Fibroblast of skin of back (primary cell): ENCODE measurements at regions not wholly inside any gene's neighbourhood (a gene's known extent, or its start where the extent isn't known, plus 50 kb on each side); places are given as distances from the start of the nearest gene placed in this dataset.
"Not testable (repeated sequence)": the region's sequence is repeated elsewhere in the genome, so short reads cannot be mapped to it uniquely, and the experiment has no call there.

ENCODE experiments used
- DNase-seq: peaks from one replicate; pipeline ENCODE4 v3.0.0-alpha.2; 2013

GRCh38 chr14:46432516-46432915 is 219.1 kb downstream of the RPL10L start:
- DNase-seq = no peak

DNA sequence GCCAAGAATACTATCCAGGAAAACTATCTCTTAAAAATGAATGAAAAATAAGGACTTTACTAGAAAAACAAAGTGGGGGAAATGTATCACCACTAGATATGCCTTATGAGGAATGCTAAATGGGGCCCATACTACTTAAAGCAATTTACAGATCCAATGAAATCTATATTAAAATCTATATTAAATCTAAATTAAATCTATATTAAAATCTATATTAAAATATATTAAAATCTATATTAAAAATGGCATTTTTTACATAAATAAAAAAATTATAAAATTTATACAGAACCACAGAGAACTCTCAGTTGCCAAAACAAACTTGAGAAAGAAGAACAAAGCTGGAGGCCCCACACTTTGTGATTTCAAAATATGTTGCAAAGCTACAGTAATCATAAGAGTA is 234.5 kb downstream of the RPL10L start:
- no peak for DNase-seq

GRCh38 chr14:46404865-46405811 is 246.4 kb downstream of the RPL10L start:
- no peak for DNase-seq

DNA sequence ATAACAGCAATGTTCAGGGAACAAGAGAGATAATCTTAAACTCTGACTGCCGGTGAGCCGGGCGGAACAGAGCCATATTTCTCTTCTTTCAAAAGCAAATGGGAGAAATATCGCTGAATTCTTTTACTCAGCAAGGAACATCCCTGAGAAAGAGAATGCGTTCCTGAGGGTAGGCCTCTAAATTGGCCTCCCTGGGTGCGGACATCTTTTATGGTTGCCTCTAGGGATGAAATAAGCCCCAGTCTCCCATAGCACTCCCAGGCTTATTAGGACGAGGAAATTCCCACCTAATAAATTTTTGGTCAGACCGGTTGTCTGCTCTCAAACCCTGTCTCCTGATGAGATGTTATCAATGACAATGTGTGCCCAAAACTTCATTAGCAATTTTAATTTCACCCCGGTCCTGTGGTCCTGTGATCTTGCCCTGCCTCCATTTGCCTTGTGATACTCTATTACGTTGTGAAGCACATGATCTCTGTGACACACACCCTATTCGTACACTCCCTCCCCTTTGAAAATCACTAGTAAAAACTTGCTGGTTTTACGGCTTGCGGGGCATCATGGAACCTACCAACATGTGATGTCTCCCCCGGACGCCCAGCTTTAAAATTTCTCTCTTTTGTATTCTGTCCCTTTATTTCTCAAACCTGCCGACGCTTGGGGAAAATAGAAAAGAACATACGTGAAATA is 249.4 kb downstream of the RPL10L start:
- not testable (repeated sequence) for DNase-seq

- no peak for DNase-seq
These were observed 250.5 kb downstream of the RPL10L start for GRCh38 chr14:46401066-46401465.

DNA sequence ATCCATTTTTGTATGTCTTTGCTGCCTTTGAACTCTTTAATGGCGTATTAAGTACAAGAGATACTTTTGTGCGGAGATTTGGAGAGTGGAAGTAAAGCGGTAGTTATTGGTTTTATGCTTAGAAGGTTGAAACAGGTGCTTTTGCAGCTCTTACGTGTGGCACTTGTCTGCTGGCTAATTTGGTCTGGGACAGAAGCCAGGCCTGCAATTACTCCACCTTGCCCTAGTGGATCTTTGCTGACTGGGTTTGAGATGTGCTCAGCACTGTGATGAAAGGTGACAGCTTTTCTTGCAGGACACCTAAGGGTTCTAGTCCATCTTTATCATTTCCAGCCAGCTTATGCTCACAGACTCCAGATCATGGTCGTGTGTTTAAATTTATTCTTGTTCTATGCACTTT is 252.5 kb downstream of the RPL10L start:
- DNase-seq = no peak

GRCh38 chr14:46384611-46385010 is 267.0 kb downstream of the RPL10L start:
- DNase-seq = no peak

GRCh38 chr14:46381674-46382073 is 269.9 kb downstream of the RPL10L start:
- no peak for DNase-seq

DNA sequence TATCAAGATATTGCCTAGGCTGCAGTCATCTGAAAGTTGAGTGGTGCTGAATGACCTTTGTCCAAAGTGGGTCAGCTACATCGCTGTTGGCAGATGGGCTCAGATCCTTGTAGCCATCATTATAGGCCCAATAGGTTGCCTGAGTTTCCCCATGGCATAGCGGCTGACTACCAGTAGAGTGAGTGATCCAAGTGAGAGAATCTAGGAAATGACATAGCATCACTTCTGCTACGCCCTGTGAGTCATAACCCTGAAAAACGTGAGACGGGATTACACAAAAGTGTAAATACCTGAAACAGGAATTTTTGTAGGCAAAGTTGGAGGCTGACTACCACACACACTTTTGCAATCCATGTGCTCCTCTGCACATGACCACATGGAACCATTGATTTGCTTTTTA is 273.3 kb downstream of the RPL10L start:
- DNase-seq = no peak

DNA sequence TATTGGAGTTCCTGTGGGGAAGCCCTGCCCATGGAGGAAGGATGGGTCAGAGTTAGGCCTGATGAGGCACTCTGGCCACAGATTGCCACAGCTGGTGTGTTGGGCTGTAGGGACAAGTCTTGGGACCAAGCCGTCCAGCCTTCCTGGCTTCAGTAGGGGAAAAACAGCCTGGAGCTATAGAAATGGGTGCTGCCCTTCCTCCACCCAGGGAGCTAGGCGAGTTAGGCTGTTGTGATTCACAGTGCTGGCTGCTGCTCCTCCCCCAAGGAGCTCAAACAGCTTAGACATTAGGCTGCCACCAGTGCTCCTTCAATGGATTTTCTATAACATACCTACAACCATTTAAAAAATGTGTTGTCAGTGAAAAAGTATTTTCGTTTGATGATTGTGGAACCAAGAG is 274.3 kb downstream of the RPL10L start:
- DNase-seq = no peak

- no peak for DNase-seq
These were observed 282.2 kb downstream of the RPL10L start for GRCh38 chr14:46369391-46369790.

DNA sequence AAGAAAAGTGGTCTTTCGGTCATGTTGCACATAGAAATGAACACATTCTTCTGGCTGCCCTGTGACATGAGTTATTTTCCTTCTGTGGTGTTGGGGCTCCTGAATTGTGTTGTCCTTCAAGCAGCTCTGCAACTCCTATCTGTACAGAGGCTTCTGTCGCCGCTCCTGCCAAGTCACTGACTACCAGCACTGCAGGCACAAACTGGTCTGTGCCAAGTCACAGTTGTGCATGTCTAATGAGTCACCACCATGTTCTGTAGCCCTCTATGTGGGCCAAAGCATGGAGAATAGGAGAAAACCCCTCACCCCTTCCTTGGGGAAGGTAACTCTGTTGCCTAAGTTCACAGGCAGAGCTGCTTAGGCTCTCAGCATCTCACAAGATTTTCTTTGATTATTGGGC is 283.3 kb downstream of the RPL10L start:
- DNase-seq = no peak

DNA sequence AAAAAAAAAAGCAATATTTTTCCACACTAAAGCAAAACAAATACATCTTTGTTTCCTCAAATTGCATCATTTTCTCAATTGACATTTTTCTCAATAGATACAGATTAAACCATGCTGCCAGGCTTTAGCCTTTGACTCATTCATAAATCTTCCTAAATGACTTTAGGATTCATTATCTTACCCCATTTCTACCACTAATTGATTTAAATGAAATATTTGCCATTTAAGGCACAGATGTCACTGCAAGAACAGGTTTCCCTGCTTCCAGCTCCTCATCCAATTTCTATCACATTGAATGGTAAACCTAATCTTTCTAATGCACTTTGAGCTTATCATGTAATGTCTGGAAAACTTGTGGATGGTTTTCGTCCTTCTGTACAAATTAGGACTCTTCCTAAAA is 298.7 kb downstream of the RPL10L start:
- no peak for DNase-seq

GRCh38 chr14:46344327-46344937 is 307.1 kb downstream of the RPL10L start:
- peak; percentile 36 for DNase-seq

DNA sequence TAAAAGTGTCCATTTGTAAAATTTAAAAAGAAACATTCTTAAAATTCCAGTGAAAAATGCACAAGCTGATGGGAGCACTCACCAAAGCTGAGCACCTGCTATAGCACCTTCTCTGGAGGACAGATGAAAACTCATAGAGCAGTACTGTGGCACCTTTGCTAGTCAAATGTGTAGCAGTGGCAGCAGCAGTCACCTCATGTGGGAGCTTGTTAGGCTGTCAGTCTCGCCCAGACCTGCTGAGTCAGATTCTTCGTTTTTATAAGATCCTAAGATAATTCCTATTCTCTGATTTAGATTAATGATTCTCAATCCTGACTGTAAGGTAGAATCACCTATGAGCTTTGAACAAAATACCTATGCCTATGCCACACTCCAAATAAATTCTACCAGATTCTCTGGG is 325.8 kb downstream of the RPL10L start:
- no peak for DNase-seq

DNA sequence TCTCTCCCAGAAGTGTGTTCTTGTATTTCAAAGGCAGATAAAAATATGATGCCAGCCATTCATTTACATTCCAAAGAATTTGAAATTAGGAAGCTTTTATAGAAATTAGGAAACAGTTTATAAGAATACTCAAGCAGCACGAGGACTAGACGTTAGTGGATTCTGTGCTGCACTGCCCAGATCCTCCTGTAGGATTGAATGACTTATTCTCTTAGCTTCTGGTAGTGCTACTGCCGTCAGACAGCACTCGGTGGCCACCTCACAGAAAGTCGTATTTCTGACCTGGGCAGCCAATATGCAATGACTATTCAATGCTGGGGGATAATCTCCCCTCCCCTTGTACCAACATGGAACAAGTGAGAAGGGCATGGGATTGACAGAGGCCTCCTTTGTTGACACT is 326.4 kb downstream of the RPL10L start:
- DNase-seq = no peak

DNA sequence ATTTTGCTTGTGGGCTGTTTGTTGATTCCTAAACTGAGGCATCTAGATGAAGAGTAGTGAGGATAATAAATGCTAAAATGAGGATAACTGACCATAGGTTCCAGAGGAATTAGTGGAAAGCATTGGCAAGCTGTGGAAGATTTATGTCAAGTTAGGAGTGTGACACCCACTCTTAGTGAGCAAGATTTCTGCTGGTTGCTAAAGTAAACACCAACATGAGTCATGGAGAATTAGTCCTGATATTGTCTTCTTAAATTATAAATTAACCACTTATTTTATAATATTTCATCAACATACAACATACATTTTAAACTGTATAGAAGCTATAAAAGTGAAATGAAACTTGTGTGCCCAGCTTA is 328.2 kb downstream of the RPL10L start:
- DNase-seq = no peak

GRCh38 chr14:46322730-46323403 is 328.7 kb downstream of the RPL10L start:
- DNase-seq = no peak

- DNase-seq = no peak
These were observed 329.5 kb downstream of the RPL10L start for GRCh38 chr14:46322076-46322475.

GRCh38 chr14:46306267-46306666 is 345.3 kb downstream of the RPL10L start:
- DNase-seq = no peak

- DNase-seq = no peak
These were observed 350.8 kb downstream of the RPL10L start for GRCh38 chr14:46300765-46301164.

- DNase-seq = no peak
These were observed 360.9 kb downstream of the RPL10L start for GRCh38 chr14:46290706-46291105.

GRCh38 chr14:46279776-46280175 is 371.8 kb downstream of the RPL10L start:
- no peak for DNase-seq
